ENCODE measurements at regions not wholly inside any gene's neighbourhood (a gene's known extent, or its start where the extent isn't known, plus 50 kb on each side); places are given as distances from the start of the nearest gene placed in this dataset.
"Not testable (repeated sequence)": the region's sequence is repeated elsewhere in the genome, so short reads cannot be mapped to it uniquely, and the experiment has no call there.

DNA sequence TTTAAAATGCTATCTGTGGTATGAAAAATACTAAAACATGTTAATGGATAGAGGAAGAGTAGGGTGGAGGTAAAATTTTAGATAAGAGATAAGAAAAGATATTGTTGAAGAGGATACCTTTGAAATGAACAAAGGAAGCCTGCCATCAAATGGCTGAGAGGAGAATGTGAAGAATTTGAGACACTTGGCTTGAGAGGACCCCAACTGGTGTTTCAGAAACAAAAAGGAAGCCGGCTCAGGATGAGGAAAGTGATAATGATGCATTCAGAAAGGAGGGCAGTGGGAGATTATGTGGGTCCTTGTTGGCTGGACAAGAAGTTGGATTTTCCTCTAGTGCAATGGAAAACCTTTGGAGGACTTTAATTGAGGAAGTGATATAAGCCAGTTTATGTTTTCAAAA lies 264.4 kb downstream of the DUSP6 start:
- DNase-seq: no peak

DNA sequence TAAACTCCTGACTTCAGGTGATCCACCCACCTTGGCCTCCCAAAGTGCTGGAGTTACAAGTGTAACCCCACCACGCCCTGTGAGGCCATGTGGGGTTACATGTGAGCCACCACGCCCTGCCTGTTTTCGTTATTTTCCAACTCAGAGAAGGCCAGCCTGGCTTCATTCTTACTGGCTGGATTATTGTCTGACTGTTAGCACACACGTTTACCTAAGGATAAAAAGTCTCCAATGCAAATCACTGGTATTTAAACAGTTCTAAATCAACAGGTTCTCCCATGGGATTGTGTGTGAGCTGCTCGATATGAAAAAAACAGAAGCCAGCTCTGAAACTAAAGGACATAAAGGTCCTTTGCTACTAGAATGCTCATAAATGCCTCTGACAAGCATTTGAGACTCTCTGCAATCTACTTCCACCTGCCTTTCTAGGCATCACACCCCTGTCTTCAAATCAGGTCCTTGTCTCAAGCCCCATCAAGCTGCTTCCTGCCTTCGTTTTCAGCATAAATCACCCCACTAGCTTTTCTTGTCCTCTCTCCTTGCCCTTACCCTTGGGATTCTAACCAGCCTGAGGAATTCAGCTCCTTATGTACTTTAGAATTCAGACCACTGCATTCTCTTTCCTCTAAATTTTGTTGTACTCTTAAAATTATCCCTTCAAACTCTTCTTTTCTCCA lies 265.0 kb downstream of the DUSP6 start:
- DNase-seq: no peak

DNA sequence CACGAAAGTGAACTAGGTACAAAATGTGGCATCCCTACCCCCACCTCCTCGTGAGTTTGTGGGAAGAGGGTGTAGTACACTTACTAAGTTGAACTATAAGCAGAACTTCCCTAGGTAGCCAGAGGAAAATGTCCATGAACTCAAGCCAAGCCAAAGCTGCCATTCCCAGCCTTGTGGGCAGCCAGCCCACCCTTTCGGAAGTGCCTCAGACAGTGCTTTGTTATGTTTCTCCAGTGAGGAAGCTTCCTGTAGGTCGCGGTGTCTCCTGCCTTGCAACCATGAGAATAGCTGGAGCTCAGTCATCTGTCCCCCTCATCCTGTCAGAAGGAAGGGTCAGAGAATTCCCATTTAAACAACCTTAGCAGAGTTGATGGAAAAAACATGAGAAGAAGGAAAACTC lies 266.9 kb downstream of the DUSP6 start:
- DNase-seq: no peak

DNA sequence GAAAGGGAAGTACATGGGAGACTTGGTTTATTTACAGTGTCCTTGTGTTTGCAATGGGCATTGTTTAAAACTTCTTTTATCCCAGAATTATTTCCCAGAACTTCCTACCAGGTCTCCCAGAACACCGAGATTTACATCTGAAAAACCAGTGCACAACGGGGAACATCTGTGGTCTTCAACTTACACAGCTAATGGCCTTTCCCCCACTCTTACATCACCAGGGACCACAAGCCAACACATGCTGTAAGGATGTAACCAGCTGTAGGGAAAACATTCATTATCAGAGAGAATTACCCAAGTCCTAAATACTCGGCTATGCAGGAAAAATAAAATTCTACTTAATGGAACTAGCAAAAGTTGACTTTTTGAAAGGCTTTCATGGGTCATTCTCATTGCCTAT lies 267.6 kb downstream of the DUSP6 start:
- DNase-seq: no peak

DNA sequence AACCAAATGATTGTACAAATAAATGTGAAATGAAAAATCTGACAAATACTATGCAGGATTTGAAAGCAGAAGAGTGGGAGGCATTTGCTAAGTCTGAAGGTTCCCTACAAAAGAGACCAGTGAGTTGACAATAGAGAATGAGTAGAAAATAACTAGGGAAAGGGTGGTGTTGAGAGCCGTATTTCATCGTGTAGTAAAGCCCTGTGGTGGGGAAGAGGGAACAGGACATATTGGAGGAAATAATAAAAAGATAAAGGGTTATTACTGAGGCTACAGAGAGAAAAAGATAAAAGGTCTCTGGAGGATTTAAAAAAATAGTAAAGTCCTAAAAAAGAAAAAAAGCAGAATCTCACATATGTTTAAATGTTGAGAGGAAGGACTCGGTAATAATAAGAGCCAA lies 268.8 kb downstream of the DUSP6 start:
- DNase-seq: no peak

DNA sequence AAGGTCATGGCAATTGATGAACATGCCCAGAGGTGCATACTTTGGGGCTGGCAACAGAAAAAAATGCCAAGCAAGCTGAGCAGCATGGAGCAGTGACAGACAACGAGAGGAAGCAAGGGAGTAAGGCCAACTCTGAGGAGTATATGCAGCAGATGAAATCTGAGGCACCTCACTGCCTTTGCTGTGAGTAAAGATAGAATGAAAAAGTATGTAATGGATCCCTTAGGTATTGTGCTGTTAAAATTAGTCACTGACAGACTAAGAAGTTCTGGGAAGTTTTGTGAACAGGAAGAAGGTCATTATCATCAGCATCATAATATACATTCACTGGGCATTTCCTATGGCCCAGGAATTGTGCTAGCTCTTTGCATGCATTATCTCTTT lies 269.9 kb downstream of the DUSP6 start:
- no peak for DNase-seq

DNA sequence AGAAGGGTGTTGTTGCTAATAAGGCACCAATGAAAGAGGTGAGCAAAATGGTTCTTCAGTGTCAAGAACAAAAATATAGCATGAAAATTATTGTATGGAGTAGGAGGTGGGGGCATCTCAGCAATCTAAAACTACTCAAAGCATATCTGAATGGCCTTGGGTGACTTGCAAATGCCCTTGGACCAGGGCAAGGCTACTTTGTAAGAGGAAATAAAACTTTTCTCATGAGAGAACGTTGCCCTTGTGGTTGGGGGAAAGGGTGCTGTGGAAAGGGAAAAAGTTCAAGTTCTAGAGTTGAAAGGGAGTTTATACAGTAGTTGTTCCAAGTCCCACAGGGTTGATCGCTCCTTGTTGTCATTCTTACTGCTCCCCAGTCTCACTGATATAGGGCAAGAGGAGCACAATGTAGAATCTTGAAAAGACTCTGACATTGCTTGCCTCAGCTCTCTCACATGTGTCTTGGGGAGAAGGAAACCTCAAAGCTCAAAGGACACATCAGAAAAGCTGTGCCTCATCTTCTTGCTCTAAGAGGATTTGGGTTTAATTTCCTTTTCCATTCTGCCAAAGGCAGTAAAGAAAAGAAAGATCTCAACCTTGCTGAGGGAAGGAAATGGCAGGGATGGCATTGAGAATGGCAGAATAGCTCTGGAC lies 270.5 kb downstream of the DUSP6 start:
- no peak for DNase-seq

DNA sequence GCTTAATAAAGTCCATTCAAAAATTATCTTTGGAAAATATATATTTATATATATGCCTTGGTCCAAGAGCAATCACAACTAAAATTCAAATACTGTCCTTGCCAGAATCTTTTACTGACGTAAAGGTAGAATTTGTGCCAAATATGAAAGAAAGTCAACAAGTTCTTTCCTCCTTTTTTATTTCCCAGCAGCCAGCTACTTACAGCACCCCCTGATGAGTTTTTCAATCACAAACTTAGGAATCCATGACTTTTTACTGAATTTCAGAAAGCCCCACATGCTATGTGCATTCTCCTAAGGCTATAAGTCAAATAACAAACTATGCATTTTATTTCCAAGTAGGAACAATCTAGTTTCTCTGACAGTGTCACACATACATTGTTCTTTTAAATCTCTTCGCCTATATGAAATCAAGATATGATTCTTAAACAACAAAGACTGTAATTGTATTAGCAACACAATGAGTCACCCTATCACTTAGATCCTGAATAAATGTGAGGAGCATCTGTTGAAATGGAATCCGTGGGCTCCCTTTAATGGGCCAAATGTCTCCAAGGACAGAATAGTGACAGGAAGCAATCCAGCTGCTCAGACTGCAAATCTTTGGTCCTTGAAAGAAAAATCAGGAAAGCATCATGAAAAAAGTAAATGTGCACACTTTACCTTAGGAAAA lies 271.4 kb downstream of the DUSP6 start:
- no peak for DNase-seq

DNA sequence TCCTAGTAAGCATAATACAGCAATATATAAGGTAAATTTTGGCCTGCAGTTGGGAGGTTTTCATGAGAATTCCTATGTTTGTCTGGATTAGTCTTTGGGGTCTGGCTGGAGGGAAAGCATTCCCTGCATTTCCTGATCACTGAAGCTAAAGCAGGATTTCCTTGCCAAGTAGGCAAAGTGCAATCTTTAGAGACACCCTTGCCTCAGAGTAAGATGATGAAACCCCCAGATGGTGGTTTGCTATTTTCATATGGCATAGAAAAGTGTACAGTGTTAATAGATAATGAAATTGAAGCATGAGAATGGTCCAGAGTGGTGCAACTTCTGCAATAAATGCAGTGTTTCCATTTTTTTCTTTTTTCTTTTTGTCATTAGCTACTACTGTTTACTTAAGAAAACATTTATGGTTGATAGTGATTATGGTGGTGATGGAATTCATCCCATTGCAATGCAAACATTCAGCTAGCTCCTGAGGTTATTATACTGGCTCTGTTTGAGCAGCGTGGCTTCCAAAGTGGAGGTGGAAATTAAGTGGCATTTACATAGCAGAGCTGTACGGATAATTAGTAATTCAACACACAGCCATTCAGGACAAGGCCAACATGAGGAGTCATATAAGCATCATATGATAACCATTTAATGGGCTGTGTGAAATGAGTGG lies 276.3 kb downstream of the DUSP6 start:
- no peak for DNase-seq

DNA sequence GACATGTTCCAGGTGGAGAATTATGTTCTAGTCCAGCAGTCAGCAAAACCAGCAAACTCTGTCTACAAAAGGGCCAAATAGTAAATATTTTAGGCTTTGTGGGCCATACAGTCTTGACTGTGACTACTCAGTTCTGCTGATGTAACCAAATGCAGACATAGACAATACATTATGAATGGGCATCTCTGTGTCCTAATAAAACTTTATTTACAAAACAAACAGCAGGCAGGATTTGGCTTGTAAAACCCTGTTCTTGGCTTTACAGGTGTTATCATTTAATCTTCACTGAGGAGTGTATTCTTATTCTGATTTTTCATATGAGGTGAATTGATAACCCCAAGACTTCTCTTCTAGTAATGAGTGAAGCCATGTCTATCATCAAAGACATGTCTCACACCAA lies 278.6 kb downstream of the DUSP6 start:
- no peak for DNase-seq

DNA sequence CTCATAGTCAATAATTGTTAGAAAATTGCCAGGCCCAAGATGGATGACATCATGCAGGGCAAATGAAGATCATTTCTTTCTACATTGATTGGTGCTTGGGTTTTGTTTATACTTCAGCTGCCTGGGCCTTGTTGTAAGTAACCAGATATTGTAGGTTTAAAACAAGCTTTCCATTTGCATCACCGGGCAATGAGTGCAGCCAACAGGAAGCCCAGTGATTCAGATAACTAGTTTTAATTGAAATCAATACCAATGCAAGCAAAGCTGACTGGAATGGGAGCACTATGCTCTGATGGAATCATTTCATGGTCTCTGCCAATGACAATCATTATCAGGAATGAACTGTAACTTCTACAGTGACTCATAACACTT lies 279.3 kb downstream of the DUSP6 start:
- no peak for DNase-seq

DNA sequence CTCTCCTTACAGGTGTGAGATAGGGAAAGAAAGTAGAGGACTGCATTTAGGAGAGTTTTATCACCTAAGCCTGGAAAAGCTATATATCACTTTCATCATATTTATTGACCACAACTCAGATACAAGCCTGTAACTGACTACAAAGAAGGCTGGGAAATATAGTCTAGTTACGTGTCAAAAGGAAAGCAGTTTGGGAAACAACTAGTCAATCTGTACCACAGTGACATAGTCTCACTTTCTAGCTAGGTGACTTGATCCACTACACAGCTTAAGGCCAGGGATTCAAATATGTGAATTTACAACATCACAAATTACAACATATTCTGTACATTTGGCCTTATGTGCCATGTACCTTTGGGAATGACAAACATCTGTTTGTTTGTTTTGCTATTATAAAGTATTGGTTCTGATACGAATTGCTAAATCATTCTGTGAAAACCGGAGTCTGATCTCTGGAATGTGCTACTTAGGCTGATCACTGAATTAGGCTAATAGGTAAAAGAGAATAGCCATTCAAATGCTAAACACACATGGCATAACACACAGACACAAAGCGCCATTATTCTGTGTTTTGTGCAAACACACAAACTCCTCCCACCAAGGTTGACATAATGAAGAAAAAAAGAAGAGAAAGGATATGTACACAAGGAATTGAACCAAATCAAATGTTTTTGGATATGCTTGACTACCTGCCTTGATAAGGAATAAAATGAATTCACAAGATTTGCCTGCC lies 279.8 kb downstream of the DUSP6 start:
- DNase-seq: no peak

DNA sequence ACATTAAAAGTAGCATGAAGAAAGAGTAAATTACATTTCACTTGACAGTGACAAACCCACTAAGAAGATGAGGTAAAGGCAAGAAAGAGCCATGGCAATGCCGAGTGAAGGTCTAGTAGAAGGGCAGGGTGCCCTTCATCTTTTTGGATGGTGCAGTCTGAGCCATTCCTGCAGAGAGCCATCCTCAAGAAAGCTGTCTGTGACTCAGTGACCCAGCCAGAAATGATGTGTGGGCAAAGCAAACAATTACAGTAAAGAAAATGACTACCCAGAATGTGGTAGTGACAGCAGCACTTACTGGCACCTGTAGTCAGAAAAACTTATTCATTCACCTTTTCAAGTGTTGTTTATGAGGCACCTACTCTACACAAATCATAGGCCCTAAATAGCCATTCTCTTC lies 281.7 kb downstream of the DUSP6 start:
- no peak for DNase-seq

DNA sequence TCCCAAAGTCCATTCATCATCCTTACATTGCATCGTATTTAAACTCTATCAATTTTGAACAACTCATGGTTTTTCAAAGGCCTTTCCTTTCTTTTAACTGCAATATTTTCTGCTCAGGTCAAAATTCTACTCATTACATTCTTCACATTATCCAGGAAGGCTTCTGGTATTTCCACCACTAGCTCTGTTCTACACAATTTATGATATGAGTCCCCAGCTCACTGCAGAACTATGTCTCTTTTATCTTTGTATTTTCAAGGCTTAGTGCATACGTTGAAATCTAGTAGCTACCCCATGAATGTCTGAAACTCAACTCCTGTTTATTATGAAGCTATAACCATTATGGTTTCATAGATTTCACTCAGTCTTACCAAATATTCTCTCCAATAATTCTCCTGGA lies 282.9 kb downstream of the DUSP6 start:
- no peak for DNase-seq

DNA sequence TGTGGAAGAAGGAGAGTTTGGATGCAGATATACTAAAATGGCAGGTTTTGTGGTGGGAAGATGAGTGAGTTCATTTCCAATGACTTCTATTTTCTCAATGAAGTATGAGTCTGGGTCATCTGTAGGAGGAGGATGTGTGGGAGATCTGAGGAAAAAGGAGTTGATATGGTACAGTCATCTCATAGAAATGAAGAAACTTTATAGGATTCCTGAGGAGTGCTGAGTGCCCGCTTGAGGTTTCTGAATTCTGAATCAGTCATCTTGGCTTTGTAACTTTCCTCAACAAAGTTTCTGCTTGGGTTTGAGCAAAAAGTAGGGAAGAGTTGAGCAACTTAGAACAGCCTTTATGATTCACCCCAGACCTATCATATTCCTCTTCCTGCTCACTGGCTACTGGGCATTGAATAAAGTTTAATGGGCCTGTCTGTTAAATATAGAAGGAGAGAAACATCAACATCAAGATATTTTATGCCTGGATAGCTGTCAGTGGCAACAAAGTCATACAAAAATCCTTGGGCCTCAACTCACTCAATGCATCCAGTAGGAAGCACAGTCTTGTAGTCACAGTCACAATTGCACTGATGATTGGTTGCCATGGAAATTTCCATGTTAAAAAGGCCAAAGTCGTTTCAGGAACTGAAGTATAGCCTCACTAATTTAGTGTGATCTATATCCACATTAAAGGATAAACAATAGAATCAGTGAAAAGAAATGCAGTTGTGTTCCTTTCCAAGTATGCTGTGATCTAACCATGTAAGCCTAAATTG lies 284.7 kb downstream of the DUSP6 start:
- DNase-seq: no peak

DNA sequence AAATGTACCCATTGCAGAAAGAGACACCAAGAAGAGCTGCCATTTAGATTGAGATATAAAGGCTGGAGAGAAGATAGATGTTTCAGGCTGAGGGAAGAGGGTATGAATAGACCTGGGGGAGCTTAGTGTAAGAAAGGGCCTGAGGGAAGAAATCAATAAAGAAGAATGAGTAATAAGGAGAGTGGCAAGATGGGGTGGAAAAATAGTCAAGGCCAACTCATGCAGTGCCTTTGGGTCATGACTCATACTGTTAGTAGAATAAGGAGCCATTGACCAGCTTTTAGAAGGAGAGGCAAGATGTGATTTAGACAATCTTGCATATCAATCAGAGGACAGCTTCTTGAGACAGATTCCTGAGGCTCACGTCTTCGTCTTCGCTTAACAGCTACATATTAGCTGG lies 287.5 kb downstream of the DUSP6 start:
- DNase-seq: no peak

DNA sequence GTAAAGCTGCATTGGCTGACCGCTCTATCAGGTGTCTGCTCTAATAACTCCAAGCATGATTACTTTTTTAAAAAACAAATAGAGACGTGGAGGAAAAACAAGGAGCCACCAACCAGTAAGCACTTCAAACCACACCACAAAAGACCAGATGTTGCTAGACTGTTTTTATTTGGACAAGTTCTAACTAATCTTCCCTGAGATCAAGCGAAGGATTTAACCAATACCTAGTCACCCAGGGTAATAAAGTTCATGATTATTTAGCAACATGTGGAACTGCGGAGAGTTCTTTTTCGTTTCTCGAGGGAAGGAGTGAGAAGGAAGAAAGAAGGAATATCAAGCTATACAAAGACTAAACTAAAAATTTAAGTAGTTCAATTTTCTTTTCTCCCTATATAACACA lies 288.1 kb downstream of the DUSP6 start:
- DNase-seq: no peak

DNA sequence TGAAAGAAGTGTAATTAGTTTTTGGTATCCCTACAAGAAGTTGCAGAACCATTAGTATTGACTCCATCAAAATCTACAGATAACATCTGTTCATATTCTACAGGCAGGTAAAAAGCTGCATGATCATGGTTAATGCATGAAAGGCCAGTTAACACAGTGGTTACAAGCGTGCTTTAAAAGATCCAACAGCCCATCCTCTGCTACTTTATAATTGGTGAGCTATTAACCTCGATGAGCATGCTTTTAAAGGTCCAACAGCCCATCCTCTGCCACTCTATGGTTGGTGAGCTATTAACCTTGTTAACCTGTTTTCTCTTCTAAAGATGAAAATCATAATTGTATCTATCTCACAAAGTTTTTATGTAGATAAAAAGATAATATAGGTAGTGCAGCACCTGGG lies 289.3 kb downstream of the DUSP6 start:
- no peak for DNase-seq

DNA sequence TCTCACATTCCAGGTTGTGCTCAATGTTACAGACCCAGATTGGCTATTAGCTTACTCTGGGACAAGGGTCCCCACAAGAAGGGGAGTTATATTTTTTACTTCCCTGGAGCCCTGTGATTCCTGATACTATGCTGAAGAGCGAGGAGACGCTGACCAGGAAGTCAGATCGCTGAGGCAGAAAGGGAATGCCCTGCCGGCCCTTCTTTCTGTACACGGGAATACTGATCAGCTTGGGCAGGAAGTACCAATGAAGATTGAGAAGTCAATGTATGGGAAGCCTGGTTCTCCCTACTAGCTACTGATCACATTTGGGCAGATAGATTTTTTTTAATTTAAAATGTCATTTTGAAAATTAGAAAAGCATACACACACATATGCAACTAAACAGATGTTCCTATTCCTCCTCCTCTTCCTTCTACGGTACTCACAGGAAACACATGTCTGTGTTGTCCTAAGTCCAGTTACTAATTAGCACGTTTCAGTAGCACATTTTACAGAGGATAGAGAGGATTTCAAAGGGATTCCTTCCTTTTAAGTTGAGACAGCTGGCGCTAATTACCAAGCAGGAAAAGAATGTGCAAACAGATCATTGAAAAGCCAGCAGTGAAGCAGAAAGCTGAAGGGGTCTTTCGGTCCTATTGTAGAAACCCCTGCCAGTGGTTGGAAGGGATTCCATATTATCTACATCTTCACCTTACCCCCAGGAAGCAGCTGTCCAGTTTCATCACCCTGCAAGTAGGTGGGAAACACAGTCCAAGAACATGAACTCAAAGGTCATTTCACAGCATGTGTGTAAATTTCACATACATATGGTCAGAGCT lies 292.4 kb downstream of the DUSP6 start:
- no peak for DNase-seq

DNA sequence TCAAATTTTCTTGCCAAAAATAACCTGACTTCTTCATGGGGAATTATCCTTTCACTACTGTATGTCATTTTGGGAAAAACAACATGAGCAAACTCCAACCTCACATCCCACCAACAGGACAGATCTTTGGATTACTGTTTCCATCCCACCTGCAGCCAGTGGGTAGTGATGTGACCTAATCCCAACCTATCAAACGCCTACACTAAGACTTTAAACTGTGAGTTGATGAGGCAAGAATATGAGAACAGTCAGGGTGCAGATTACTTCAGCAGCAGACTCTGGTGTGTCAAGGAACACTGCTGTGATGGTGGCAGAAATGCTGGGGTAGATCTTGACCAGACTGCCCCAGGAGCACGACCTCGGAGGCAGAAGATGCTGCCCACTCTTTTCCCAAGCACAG lies 293.2 kb downstream of the DUSP6 start:
- DNase-seq: no peak

DNA sequence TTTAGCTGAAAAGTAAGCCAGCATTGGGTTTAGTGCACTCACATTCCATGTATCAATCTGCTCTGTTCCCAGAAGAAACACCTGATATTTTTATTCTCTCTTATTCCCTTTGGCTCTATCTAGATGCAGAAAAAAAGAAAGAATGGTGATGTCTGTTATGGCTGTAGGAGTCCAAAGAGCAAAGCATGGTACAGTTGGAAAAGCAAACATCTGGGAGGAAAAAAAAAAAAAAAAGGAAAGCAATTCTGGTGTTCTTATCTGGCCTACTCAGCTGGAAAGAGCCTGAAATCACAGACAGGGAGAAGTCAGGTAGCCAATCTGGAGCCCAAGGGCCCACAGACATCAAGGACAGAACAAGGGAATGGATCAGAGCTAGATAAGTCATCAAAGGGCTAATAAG lies 293.9 kb downstream of the DUSP6 start:
- DNase-seq: no peak

DNA sequence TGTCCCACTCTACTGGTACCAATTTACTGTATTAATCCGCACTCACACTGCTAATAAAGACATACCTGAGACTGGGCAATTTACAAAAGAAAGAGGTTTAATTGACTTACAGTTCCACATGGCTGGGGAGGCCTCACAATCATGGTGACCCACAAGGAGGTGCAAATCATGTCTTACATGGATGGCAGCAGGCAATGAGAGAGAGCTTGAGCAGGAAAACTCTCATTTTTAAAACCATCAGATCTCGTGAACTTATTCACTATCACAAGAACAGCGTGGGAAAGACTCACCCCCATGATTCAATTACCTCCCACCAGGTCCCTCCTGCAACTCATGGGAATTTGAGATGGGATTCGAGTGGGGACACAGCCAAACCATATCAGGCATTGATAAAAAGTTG lies 298.5 kb downstream of the DUSP6 start:
- not testable (repeated sequence) for DNase-seq
